HepG2 (cell line): ENCODE measurements at regions not wholly inside any gene's neighbourhood (a gene's known extent, or its start where the extent isn't known, plus 50 kb on each side); places are given as distances from the start of the nearest gene placed in this dataset.

ENCODE experiments used
- AGO1 ChIP-seq: fragments of 200-400 bp; formaldehyde crosslinking; IDR thresholded peaks from 2 replicates; pipeline ENCODE4 v1.6.1; 2017; ENCODE audit warnings: mild to moderate bottlenecking, low read depth, low read length, moderate library complexity; ENCODE audit not compliant: poor library complexity, severe bottlenecking
- ELF1 ChIP-seq: sonication (generic); formaldehyde crosslinking; IDR thresholded peaks from 2 replicates; pipeline ENCODE4 v1.4.0; 2020; ENCODE audit warnings: missing genetic modification reagents
- ETV6 ChIP-seq: sonication (generic); formaldehyde crosslinking; conservative IDR thresholded peaks from 2 replicates; pipeline ENCODE4 v1.4.0; 2020; ENCODE audit warnings: missing genetic modification reagents
- FOXM1 ChIP-seq: sonication (generic); formaldehyde crosslinking; IDR thresholded peaks from 2 replicates; pipeline ENCODE4 v1.5.0; 2020; ENCODE audit warnings: missing genetic modification reagents
- FOXO1 ChIP-seq: sonication (generic); formaldehyde crosslinking; IDR thresholded peaks from 2 replicates; pipeline ENCODE4 v1.4.0; 2020; ENCODE audit warnings: missing genetic modification reagents
- GFI1 ChIP-seq: sonication (generic); formaldehyde crosslinking; IDR thresholded peaks from 2 replicates; pipeline ENCODE4 v1.5.0; 2020; ENCODE audit warnings: missing genetic modification reagents, mild to moderate bottlenecking, borderline replicate concordance
- HDAC6 ChIP-seq: fragments of 200-600 bp; sonication (generic); IDR thresholded peaks from 2 replicates; pipeline ENCODE4 v1.7.0; 2017; ENCODE audit warnings: mild to moderate bottlenecking, antibody characterized with exemption, low read length, low read depth
- KDM6A ChIP-seq: IDR thresholded peaks from 2 replicates; pipeline ENCODE4 v1.6.1; 2016; ENCODE audit warnings: low read depth
- KLF15 ChIP-seq: sonication (generic); formaldehyde crosslinking; IDR thresholded peaks from 2 replicates; pipeline ENCODE4 v1.8.1; 2023; ENCODE audit warnings: borderline replicate concordance, mild to moderate bottlenecking, inconsistent platforms, missing genetic modification reagents, mixed read lengths
- PHF8 ChIP-seq: sonication (generic); formaldehyde crosslinking; IDR thresholded peaks from 2 replicates; pipeline ENCODE4 v1.5.0; 2020; ENCODE audit warnings: missing genetic modification reagents
- SALL1 ChIP-seq: sonication (generic); formaldehyde crosslinking; IDR thresholded peaks from 2 replicates; pipeline ENCODE4 v1.8.0; 2022; ENCODE audit warnings: mild to moderate bottlenecking, missing genetic modification reagents
- SCMH1 ChIP-seq: sonication (generic); formaldehyde crosslinking; IDR thresholded peaks from 2 replicates; pipeline ENCODE4 v1.9.0; 2021; ENCODE audit warnings: missing genetic modification reagents, mild to moderate bottlenecking, borderline replicate concordance
- SIN3B ChIP-seq: fragments of 150-350 bp; IDR thresholded peaks from 2 replicates; pipeline ENCODE4 v1.6.1; 2014; ENCODE audit warnings: low read length
- SKI ChIP-seq: fragments of 450-650 bp; IDR thresholded peaks from one replicate; pipeline ENCODE4 v1.6.1; 2018; ENCODE audit warnings: mild to moderate bottlenecking; ENCODE audit not compliant: partially characterized antibody
- SP1 ChIP-seq, 2 experiments: fragments of 450-650 bp in 1 of 2; sonication (generic) in 1 of 2; formaldehyde crosslinking in 1 of 2; IDR thresholded peaks; 2 replicates each; pipeline versions ENCODE4 v1.4.0 to v1.6.1; 2016 to 2020; ENCODE audit warnings: missing genetic modification reagents in 1 of 2
- YEATS2 ChIP-seq: sonication (generic); formaldehyde crosslinking; IDR thresholded peaks from 2 replicates; pipeline ENCODE4 v1.4.0; 2020; ENCODE audit warnings: missing genetic modification reagents, borderline replicate concordance
- ZC3H4 ChIP-seq: sonication (generic); formaldehyde crosslinking; IDR thresholded peaks from 2 replicates; pipeline ENCODE4 v1.4.0; 2020; ENCODE audit warnings: missing genetic modification reagents, borderline replicate concordance
- ZIK1 ChIP-seq: sonication (generic); formaldehyde crosslinking; IDR thresholded peaks from 2 replicates; pipeline ENCODE4 v1.5.0; 2020; ENCODE audit warnings: mild to moderate bottlenecking, low read depth, missing genetic modification reagents, borderline replicate concordance
- ZNF12 ChIP-seq: sonication (generic); formaldehyde crosslinking; IDR thresholded peaks from 2 replicates; pipeline ENCODE4 v1.5.0; 2020; ENCODE audit warnings: missing genetic modification reagents
- ZNF331 ChIP-seq: sonication (generic); formaldehyde crosslinking; IDR thresholded peaks from 2 replicates; pipeline ENCODE4 v1.4.0; 2020; ENCODE audit warnings: missing genetic modification reagents
- ZNF33B ChIP-seq: sonication (generic); formaldehyde crosslinking; IDR thresholded peaks from 2 replicates; pipeline ENCODE4 v1.5.1; 2020; ENCODE audit warnings: mild to moderate bottlenecking, missing genetic modification reagents
- ZNF550 ChIP-seq: sonication (generic); formaldehyde crosslinking; IDR thresholded peaks from 2 replicates; pipeline ENCODE4 v1.4.0; 2020; ENCODE audit warnings: mild to moderate bottlenecking, missing genetic modification reagents, borderline replicate concordance
- ZNF552 ChIP-seq: sonication (generic); formaldehyde crosslinking; IDR thresholded peaks from 2 replicates; pipeline ENCODE4 v1.9.0; 2022; ENCODE audit warnings: missing genetic modification reagents, mild to moderate bottlenecking, borderline replicate concordance
- ZNF615 ChIP-seq: sonication (generic); formaldehyde crosslinking; IDR thresholded peaks from 2 replicates; pipeline ENCODE4 v1.5.0; 2020; ENCODE audit warnings: mild to moderate bottlenecking, missing genetic modification reagents, borderline replicate concordance
- TF ChIP-seq, protein P1 (sequence below): sonication (generic); formaldehyde crosslinking; IDR thresholded peaks from 2 replicates; pipeline ENCODE4 v1.4.0; 2020; ENCODE audit warnings: missing genetic modification reagents
- TF ChIP-seq, protein P2 (sequence below): sonication (generic); formaldehyde crosslinking; conservative IDR thresholded peaks from 2 replicates; pipeline ENCODE4 v1.8.0; 2022; ENCODE audit warnings: missing genetic modification reagents

DNA sequence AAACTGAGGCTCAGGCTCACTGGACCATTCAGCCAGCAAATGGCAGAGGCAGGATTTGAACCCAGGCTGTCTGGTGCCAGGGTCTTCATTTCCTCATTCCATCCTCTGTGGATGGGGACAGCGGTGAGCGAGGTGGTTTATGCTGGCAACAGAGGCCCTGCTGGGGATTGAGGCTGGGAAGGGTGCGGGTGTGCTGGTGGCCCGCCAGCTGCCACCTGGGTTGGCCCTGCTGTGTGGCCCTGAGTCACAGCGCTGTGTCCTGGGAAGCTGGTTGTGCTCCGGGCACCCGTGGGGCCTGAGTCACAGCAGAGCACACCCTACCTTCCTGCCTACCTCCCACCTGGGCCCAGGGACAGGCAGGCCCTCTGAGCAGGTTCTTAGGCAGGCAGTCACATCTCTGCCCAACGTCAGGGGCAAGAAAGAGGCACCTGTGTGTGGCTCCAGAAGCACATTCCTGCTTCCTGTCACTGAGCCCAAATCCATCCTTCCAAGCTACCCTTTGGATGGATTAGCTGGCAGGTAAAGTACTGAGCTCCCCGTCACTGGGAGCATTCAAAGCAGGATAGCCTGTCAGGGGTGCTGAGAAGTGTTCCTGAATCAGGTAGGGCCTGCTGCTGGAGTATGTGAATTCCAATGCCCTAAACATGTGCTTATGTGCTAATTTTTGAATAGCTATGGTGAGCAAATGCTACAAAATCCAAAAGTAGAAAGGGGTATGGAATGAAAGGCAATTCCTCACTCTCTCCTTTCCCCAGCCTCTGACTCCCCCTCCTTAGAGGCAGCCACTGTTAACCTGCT, 53.9 kb downstream of the CEBPB start (continued):
- TF ChIP-seq, protein P1, sequence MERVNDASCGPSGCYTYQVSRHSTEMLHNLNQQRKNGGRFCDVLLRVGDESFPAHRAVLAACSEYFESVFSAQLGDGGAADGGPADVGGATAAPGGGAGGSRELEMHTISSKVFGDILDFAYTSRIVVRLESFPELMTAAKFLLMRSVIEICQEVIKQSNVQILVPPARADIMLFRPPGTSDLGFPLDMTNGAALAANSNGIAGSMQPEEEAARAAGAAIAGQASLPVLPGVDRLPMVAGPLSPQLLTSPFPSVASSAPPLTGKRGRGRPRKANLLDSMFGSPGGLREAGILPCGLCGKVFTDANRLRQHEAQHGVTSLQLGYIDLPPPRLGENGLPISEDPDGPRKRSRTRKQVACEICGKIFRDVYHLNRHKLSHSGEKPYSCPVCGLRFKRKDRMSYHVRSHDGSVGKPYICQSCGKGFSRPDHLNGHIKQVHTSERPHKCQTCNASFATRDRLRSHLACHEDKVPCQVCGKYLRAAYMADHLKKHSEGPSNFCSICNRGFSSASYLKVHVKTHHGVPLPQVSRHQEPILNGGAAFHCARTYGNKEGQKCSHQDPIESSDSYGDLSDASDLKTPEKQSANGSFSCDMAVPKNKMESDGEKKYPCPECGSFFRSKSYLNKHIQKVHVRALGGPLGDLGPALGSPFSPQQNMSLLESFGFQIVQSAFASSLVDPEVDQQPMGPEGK (CRISPR knock-in tag), result no peak
- TF ChIP-seq ZNF331 (CRISPR knock-in tag), result no peak
- 0 out of 2 replicates have a peak, but pooled peaks have one; percentile 28 for TF ChIP-seq KLF15 (CRISPR knock-in tag)
- TF ChIP-seq YEATS2 (CRISPR knock-in tag), result no peak
- TF ChIP-seq ZIK1 (CRISPR knock-in tag), result no peak
- no peak for TF ChIP-seq SCMH1 (CRISPR knock-in tag)
- TF ChIP-seq ZNF550 (CRISPR knock-in tag), result 0 out of 2 replicates have a peak, but pooled peaks have one; percentile 17
- TF ChIP-seq SKI, result no peak
- TF ChIP-seq ZC3H4 (CRISPR knock-in tag), result 0 out of 2 replicates have a peak, but pooled peaks have one; percentile 14
- TF ChIP-seq SALL1 (CRISPR knock-in tag), result no peak
- TF ChIP-seq ZNF552 (CRISPR knock-in tag), result no peak
- no peak for TF ChIP-seq SIN3B
- no peak for TF ChIP-seq HDAC6
- no peak for TF ChIP-seq KDM6A (CRISPR knock-in tag)
- no peak for TF ChIP-seq PHF8 (CRISPR knock-in tag)
- no peak for TF ChIP-seq GFI1 (CRISPR knock-in tag)
- TF ChIP-seq, protein P2, sequence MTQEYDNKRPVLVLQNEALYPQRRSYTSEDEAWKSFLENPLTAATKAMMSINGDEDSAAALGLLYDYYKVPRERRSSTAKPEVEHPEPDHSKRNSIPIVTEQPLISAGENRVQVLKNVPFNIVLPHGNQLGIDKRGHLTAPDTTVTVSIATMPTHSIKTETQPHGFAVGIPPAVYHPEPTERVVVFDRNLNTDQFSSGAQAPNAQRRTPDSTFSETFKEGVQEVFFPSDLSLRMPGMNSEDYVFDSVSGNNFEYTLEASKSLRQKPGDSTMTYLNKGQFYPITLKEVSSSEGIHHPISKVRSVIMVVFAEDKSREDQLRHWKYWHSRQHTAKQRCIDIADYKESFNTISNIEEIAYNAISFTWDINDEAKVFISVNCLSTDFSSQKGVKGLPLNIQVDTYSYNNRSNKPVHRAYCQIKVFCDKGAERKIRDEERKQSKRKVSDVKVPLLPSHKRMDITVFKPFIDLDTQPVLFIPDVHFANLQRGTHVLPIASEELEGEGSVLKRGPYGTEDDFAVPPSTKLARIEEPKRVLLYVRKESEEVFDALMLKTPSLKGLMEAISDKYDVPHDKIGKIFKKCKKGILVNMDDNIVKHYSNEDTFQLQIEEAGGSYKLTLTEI (CRISPR knock-in tag), result no peak
- TF ChIP-seq SP1 (IDR thresholded peaks at IDR 0.05), result no peak
- TF ChIP-seq SP1 (CRISPR knock-in tag; IDR thresholded peaks at IDR 0.05), result no peak
- no peak for TF ChIP-seq ETV6 (CRISPR knock-in tag)
- 0 out of 2 replicates have a peak, but pooled peaks have one; percentile 0 for TF ChIP-seq ZNF12 (CRISPR knock-in tag)
- peak; percentile 65 for TF ChIP-seq AGO1
- TF ChIP-seq ELF1 (CRISPR knock-in tag), result peak; percentile 9; the same call in 1 of the 2 replicates
- TF ChIP-seq ZNF33B (CRISPR knock-in tag), result no peak
- no peak for TF ChIP-seq FOXM1 (CRISPR knock-in tag)
- no peak for TF ChIP-seq ZNF615 (CRISPR knock-in tag)
- 0 out of 2 replicates have a peak, but pooled peaks have one; percentile 8 for TF ChIP-seq FOXO1 (CRISPR knock-in tag)
